ENCODE measurements at regions not wholly inside any gene's neighbourhood (a gene's known extent, or its start where the extent isn't known, plus 50 kb on each side); places are given as distances from the start of the nearest gene placed in this dataset.

DNA sequence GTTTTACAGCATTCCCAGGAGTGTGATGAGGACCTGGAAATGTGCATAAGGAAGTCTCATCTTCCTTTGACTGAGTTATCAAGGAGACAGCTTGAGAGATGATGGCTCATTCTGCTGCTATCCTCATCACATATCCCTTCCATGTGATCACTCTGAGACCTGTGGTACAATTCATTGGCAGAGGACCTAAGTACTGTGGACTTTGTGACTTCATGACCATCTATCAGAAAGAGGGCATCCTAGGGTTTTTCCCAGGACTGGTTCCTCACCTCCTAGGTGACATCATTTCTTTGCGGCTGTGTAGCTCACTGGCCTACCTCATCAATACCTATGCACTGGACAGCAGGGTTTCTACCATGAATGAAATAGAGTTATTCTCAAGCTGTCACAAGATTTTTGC, 172.1 kb upstream of the PLEKHG7 start:
- Mint-ChIP-seq H3K27me3 (ENCODE audit: unreplicated experiment) (no peaks in the 10 kb centered on the region), H3K4me1 (ENCODE audit: low read depth, unreplicated experiment) (peaks cover 13% of the 10 kb centered on the region), H3K27ac (ENCODE audit: unreplicated experiment) (no peak overlapping the region), H3K9me3 (ENCODE audit: unreplicated experiment) (no peaks in the 10 kb centered on the region), H3K36me3 (ENCODE audit: unreplicated experiment) (no peaks in the 10 kb centered on the region), H3K4me3 (ENCODE audit: unreplicated experiment) (no peak overlapping the region)
- TF ChIP-seq, protein P1, sequence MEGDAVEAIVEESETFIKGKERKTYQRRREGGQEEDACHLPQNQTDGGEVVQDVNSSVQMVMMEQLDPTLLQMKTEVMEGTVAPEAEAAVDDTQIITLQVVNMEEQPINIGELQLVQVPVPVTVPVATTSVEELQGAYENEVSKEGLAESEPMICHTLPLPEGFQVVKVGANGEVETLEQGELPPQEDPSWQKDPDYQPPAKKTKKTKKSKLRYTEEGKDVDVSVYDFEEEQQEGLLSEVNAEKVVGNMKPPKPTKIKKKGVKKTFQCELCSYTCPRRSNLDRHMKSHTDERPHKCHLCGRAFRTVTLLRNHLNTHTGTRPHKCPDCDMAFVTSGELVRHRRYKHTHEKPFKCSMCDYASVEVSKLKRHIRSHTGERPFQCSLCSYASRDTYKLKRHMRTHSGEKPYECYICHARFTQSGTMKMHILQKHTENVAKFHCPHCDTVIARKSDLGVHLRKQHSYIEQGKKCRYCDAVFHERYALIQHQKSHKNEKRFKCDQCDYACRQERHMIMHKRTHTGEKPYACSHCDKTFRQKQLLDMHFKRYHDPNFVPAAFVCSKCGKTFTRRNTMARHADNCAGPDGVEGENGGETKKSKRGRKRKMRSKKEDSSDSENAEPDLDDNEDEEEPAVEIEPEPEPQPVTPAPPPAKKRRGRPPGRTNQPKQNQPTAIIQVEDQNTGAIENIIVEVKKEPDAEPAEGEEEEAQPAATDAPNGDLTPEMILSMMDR (IDR thresholded peaks at IDR 0.05; ENCODE audit: partially characterized antibody, unreplicated experiment) = no peak
- DNase-seq = no peak

DNA sequence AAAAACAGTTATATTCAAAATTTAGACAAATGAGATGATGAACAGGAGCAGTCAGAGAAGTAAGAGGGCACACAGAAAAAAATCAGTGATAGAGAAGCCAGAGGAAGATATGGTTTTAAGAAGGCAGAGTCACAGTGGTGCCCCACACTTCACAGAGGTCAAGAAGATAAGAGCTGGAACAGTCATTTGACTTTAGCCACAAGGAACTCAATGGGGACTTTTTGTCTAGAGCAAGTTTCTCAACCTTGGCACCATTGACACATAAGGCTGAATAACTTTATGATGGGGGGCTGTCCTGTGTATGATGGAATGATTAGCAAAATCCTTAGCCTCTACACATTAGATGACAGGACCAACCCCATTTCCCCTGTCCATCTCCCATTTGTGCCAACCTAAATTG, 172.8 kb upstream of the PLEKHG7 start:
- Mint-ChIP-seq H3K36me3 (ENCODE audit: unreplicated experiment) (no peaks in the 10 kb centered on the region), H3K27me3 (ENCODE audit: unreplicated experiment) (no peaks in the 10 kb centered on the region), H3K9me3 (ENCODE audit: unreplicated experiment) (no peaks in the 10 kb centered on the region), H3K27ac (ENCODE audit: unreplicated experiment) (no peak overlapping the region), H3K4me3 (ENCODE audit: unreplicated experiment) (no peak overlapping the region), H3K4me1 (ENCODE audit: low read depth, unreplicated experiment) (peaks cover 13% of the 10 kb centered on the region)
- no peak for DNase-seq
- TF ChIP-seq, protein P1 (IDR thresholded peaks at IDR 0.05; ENCODE audit: partially characterized antibody, unreplicated experiment) = no peak

DNA sequence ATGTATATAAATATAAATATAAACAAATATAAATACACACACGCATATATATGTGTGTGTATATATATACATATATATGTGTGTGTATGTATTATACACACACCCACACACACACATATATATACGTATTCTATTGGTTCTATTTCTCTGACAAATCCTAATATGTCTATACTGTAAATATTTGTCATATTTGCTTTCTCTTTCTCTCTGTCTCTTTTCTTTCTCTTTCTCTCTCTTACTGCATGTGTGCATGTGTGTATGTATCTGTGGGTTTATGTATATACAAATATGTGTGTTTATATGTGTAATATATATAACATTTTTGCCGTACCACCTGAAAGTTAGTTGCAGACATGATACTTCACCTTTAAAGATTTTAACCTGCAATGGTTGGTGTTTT, 174.2 kb upstream of the PLEKHG7 start:
- H3K27ac Mint-ChIP-seq (ENCODE audit: unreplicated experiment) = no peak overlapping the region
- no peak for DNase-seq
- H3K4me1 Mint-ChIP-seq (ENCODE audit: low read depth, unreplicated experiment) = peaks cover 13% of the 10 kb centered on the region
- no peaks in the 10 kb centered on the region for H3K36me3 Mint-ChIP-seq (ENCODE audit: unreplicated experiment)
- no peaks in the 10 kb centered on the region for H3K9me3 Mint-ChIP-seq (ENCODE audit: unreplicated experiment)
- TF ChIP-seq, protein P1 (IDR thresholded peaks at IDR 0.05; ENCODE audit: partially characterized antibody, unreplicated experiment) = no peak
- H3K27me3 Mint-ChIP-seq (ENCODE audit: unreplicated experiment) = no peaks in the 10 kb centered on the region
- no peak overlapping the region for H3K4me3 Mint-ChIP-seq (ENCODE audit: unreplicated experiment)

DNA sequence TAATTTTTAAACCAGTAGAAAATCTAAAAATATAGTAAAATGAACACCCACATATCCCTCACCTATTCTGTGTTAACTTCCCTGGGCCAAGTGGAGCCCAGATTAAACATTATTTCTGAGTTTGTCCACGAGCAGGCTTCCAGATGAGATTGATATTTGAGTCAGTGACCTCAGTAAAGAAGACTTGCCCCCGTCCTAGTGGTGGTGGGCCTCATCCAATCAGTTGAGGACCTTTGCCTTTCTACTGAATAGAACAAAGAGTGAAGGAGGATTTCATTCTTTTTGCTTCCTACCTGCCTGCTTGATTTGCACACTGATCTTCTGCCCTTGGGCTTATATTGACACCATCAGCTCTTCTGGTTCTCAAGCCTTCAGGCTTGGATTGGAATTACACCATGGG, 174.7 kb upstream of the PLEKHG7 start:
- Mint-ChIP-seq H3K27ac (ENCODE audit: unreplicated experiment) (no peak overlapping the region), H3K36me3 (ENCODE audit: unreplicated experiment) (no peaks in the 10 kb centered on the region), H3K4me1 (ENCODE audit: low read depth, unreplicated experiment) (peaks cover 10% of the 10 kb centered on the region), H3K9me3 (ENCODE audit: unreplicated experiment) (no peaks in the 10 kb centered on the region), H3K4me3 (ENCODE audit: unreplicated experiment) (no peak overlapping the region), H3K27me3 (ENCODE audit: unreplicated experiment) (no peaks in the 10 kb centered on the region)
- TF ChIP-seq, protein P1 (IDR thresholded peaks at IDR 0.05; ENCODE audit: partially characterized antibody, unreplicated experiment) = peak; percentile 28
- DNase-seq = no peak

DNA sequence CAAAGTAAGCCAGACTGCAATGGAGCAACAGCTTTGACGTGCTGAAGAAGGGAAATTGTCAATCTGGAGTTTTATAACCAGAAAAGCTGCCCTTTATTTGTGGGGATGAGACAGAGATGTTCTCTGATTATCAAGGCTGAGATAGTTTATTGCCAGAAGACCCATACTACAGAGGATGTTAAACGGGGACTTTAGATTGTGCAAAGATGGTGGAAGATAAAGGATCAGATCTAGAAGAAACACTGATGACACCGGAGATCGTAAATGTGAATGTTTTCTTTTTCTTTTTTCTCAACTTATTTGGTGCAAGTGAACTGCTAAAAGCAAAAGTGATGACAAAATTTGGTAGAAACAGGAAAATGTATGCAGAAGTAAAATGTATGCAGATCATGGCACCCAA, 178.3 kb upstream of the PLEKHG7 start:
- Mint-ChIP-seq H3K27me3 (ENCODE audit: unreplicated experiment) (peaks cover 1% of the 10 kb centered on the region), H3K36me3 (ENCODE audit: unreplicated experiment) (no peaks in the 10 kb centered on the region), H3K4me3 (ENCODE audit: unreplicated experiment) (no peak overlapping the region), H3K27ac (ENCODE audit: unreplicated experiment) (no peak overlapping the region), H3K9me3 (ENCODE audit: unreplicated experiment) (peaks cover 1% of the 10 kb centered on the region), H3K4me1 (ENCODE audit: low read depth, unreplicated experiment) (no peaks in the 10 kb centered on the region)
- no peak for DNase-seq
- TF ChIP-seq, protein P1 (IDR thresholded peaks at IDR 0.05; ENCODE audit: partially characterized antibody, unreplicated experiment) = no peak
